ENCODE measurements at regions not wholly inside any gene's neighbourhood (a gene's known extent, or its start where the extent isn't known, plus 50 kb on each side); places are given as distances from the start of the nearest gene placed in this dataset.

- no peak for DNase-seq (ENCODE audit: low read depth)
Observed at GRCh38 chr4:181618038-181618618, 625.1 kb upstream of the TENM3 start.

GRCh38 chr4:181618896-181619295 lies 624.3 kb upstream of the TENM3 start:
- no peak for DNase-seq (ENCODE audit: low read depth)

- DNase-seq (ENCODE audit: low read depth) = no peak
Observed at GRCh38 chr4:181619651-181620050, 623.6 kb upstream of the TENM3 start.

- no peak for DNase-seq (ENCODE audit: low read depth)
Observed at GRCh38 chr4:181637186-181638105, 605.8 kb upstream of the TENM3 start.

- DNase-seq (ENCODE audit: low read depth) = no peak
Observed at GRCh38 chr4:181643466-181643865, 599.7 kb upstream of the TENM3 start.

GRCh38 chr4:181645489-181645888 lies 597.7 kb upstream of the TENM3 start:
- DNase-seq (ENCODE audit: low read depth) = no peak

GRCh38 chr4:181646864-181647263 lies 596.3 kb upstream of the TENM3 start:
- DNase-seq (ENCODE audit: low read depth) = no peak

GRCh38 chr4:181647396-181648147 lies 595.6 kb upstream of the TENM3 start:
- DNase-seq (ENCODE audit: low read depth) = no peak

GRCh38 chr4:181650033-181650825 lies 593.0 kb upstream of the TENM3 start:
- no peak for DNase-seq (ENCODE audit: low read depth)

GRCh38 chr4:181656748-181657147 lies 586.5 kb upstream of the TENM3 start:
- DNase-seq (ENCODE audit: low read depth) = no peak

GRCh38 chr4:181659202-181659601 lies 584.0 kb upstream of the TENM3 start:
- no peak for DNase-seq (ENCODE audit: low read depth)

GRCh38 chr4:181659876-181660275 lies 583.3 kb upstream of the TENM3 start:
- DNase-seq (ENCODE audit: low read depth) = no peak

GRCh38 chr4:181661090-181661489 lies 582.1 kb upstream of the TENM3 start:
- DNase-seq (ENCODE audit: low read depth) = no peak

- no peak for DNase-seq (ENCODE audit: low read depth)
Observed at GRCh38 chr4:181661923-181662322, 581.3 kb upstream of the TENM3 start.

GRCh38 chr4:181662383-181662782 lies 580.8 kb upstream of the TENM3 start:
- DNase-seq (ENCODE audit: low read depth) = no peak

GRCh38 chr4:181670506-181670905 lies 572.7 kb upstream of the TENM3 start:
- no peak for DNase-seq (ENCODE audit: low read depth)

- no peak for DNase-seq (ENCODE audit: low read depth)
Observed at GRCh38 chr4:181671672-181672071, 571.5 kb upstream of the TENM3 start.

GRCh38 chr4:181672751-181673150 lies 570.5 kb upstream of the TENM3 start:
- DNase-seq (ENCODE audit: low read depth) = no peak

- DNase-seq (ENCODE audit: low read depth) = no peak
Observed at GRCh38 chr4:181674315-181674875, 568.8 kb upstream of the TENM3 start.

- DNase-seq (ENCODE audit: low read depth) = no peak
Observed at GRCh38 chr4:181676546-181676945, 566.7 kb upstream of the TENM3 start.

GRCh38 chr4:181677201-181677600 lies 566.0 kb upstream of the TENM3 start:
- no peak for DNase-seq (ENCODE audit: low read depth)

- DNase-seq (ENCODE audit: low read depth) = no peak
Observed at GRCh38 chr4:181677621-181678020, 565.6 kb upstream of the TENM3 start.

Measured in CMK (cell line).